UCSD-AML1 (cell line): ENCODE measurements at regions not wholly inside any gene's neighbourhood (a gene's known extent, or its start where the extent isn't known, plus 50 kb on each side); places are given as distances from the start of the nearest gene placed in this dataset.
A peak's percentile ranks its signal among the peaks of the same experiment; 100 is the strongest.
"Not testable (repeated sequence)": the region's sequence is repeated elsewhere in the genome, so short reads cannot be mapped to it uniquely, and the experiment has no call there.

ENCODE experiments used
- DNase-seq: peaks from one replicate; lab custom pipeline; 2025; ENCODE audit not compliant: unreplicated experiment; lab: John Stamatoyannopoulos, UW

- peak; percentile 10 for DNase-seq
Measured at GRCh38 chrX:93868289-93868965, 194.4 kb downstream of the FAM133A start.

- no peak for DNase-seq
Measured at GRCh38 chrX:93874554-93874953, 200.5 kb downstream of the FAM133A start.

- no peak for DNase-seq
Measured at GRCh38 chrX:93875621-93876282, 201.7 kb downstream of the FAM133A start.

GRCh38 chrX:93921041-93921440 is 247.0 kb downstream of the FAM133A start:
- not testable (repeated sequence) for DNase-seq

- DNase-seq: no peak
Measured at GRCh38 chrX:93932471-93933220, 258.6 kb downstream of the FAM133A start.

- no peak for DNase-seq
Measured at GRCh38 chrX:93977641-93978040, 303.6 kb downstream of the FAM133A start.

- DNase-seq: no peak
Measured at GRCh38 chrX:93985344-93986307, 311.6 kb downstream of the FAM133A start.
